Esophagus (tissue), 2 donors: ENCODE measurements at regions not wholly inside any gene's neighbourhood (a gene's known extent, or its start where the extent isn't known, plus 50 kb on each side); places are given as distances from the start of the nearest gene placed in this dataset.

Source experiments
- H3K27ac ChIP-seq, 2 donors: one replicate each; pipeline ENCODE4 v1.5.1; 2013; ENCODE audit warnings: low read depth in 2 of 2, mild to moderate bottlenecking in 2 of 2, inconsistent platforms in 1 of 2, low read length in 1 of 2, moderate library complexity in 1 of 2
- H3K27me3 ChIP-seq, 2 donors: one replicate each; pipeline ENCODE4 v1.6.1; 2013; ENCODE audit warnings: low read length in 2 of 2, control low read depth in 1 of 2, mild to moderate bottlenecking in 1 of 2; ENCODE audit not compliant: insufficient read depth in 2 of 2, control insufficient read depth in 1 of 2
- H3K36me3 ChIP-seq, 2 donors: one replicate each; pipeline ENCODE4 v1.6.1; 2013; ENCODE audit warnings: low read length in 1 of 2; ENCODE audit not compliant: control insufficient read depth in 2 of 2, insufficient read depth in 2 of 2
- H3K4me1 ChIP-seq, 2 donors: one replicate each; pipeline ENCODE4 v1.6.1; 2013; ENCODE audit warnings: low read length in 1 of 2; ENCODE audit not compliant: control insufficient read depth in 2 of 2, insufficient read depth in 2 of 2
- H3K4me3 ChIP-seq, 2 donors: one replicate each; pipeline ENCODE4 v1.5.1; 2013; ENCODE audit warnings: low read length in 2 of 2, mild to moderate bottlenecking in 2 of 2, low read depth in 1 of 2, moderate library complexity in 1 of 2
- H3K9me3 ChIP-seq, 2 donors: one replicate each; pipeline ENCODE4 v1.6.1; 2013; ENCODE audit warnings: mild to moderate bottlenecking in 2 of 2, low read depth in 1 of 2, low read length in 1 of 2, moderate library complexity in 1 of 2; ENCODE audit not compliant: control insufficient read depth in 2 of 2, insufficient read depth in 1 of 2
- WGBS, 2 donors: extraction: QIAGEN DNeasy Blood & Tissue Kit; methylation state at CpG; one replicate each; pipeline ENCODE4 v1.1.7; 2013; 5-methylcytosine and 5-hydroxymethylcytosine counted together
- donor health status: healthy with polysubstance abuse.
- donor health status: Bipolar disorder and iron deficiency.

- H3K27ac ChIP-seq: no peak overlapping the region
- 59 to 64% methylated on average over 3 of the region's 3 CpGs for WGBS, 2 donors
- H3K36me3 ChIP-seq: no peaks in the 10 kb centered on the region
- no peaks in the 10 kb centered on the region for H3K9me3 ChIP-seq
- no peaks in the 10 kb centered on the region for H3K27me3 ChIP-seq
- no peak overlapping the region for H3K4me3 ChIP-seq
- H3K4me1 ChIP-seq: no peaks in the 10 kb centered on the region
These were observed 236.1 kb downstream of the KIF20B start for GRCh38 chr10:89937494-89937893.

- Histone ChIP-seq H3K27me3 (no peaks in the 10 kb centered on the region), H3K4me1 (no peaks in the 10 kb centered on the region), H3K9me3 (no peaks in the 10 kb centered on the region), H3K36me3 (no peaks in the 10 kb centered on the region), H3K4me3 (no peak overlapping the region), H3K27ac (no peak overlapping the region)
- 46 to 70% methylated on average over 1 of the region's 1 CpG for WGBS, 2 donors
These were observed 238.7 kb downstream of the KIF20B start for GRCh38 chr10:89940076-89940475.

GRCh38 chr10:89942217-89942616 is 240.8 kb downstream of the KIF20B start:
- no peaks in the 10 kb centered on the region for H3K4me1 ChIP-seq
- H3K27ac ChIP-seq: no peak overlapping the region
- WGBS, 2 donors: 57 to 67% methylated on average over 1 of the region's 1 CpG
- no peaks in the 10 kb centered on the region for H3K27me3 ChIP-seq
- no peak overlapping the region for H3K4me3 ChIP-seq
- no peaks in the 10 kb centered on the region for H3K36me3 ChIP-seq
- no peaks in the 10 kb centered on the region for H3K9me3 ChIP-seq

GRCh38 chr10:89944138-89944537 is 242.7 kb downstream of the KIF20B start:
- H3K9me3 ChIP-seq: no peaks in the 10 kb centered on the region
- WGBS, 2 donors: 55 to 66% methylated on average over 1 of the region's 1 CpG
- H3K36me3 ChIP-seq: no peaks in the 10 kb centered on the region
- H3K4me3 ChIP-seq: no peak overlapping the region
- no peaks in the 10 kb centered on the region for H3K27me3 ChIP-seq
- no peak overlapping the region for H3K27ac ChIP-seq
- H3K4me1 ChIP-seq: no peaks in the 10 kb centered on the region

- no peaks in the 10 kb centered on the region for H3K4me1 ChIP-seq
- WGBS, 2 donors: 78 to 82% methylated on average over 3 of the region's 3 CpGs
- H3K9me3 ChIP-seq: no peaks in the 10 kb centered on the region
- H3K27ac ChIP-seq: no peak overlapping the region
- H3K27me3 ChIP-seq: no peaks in the 10 kb centered on the region
- H3K36me3 ChIP-seq: no peaks in the 10 kb centered on the region
- no peak overlapping the region for H3K4me3 ChIP-seq
These were observed 244.7 kb downstream of the KIF20B start for GRCh38 chr10:89946106-89946505.

GRCh38 chr10:89949496-89949895 is 248.1 kb downstream of the KIF20B start:
- Histone ChIP-seq H3K4me1 (no peaks in the 10 kb centered on the region), H3K4me3 (no peak overlapping the region), H3K9me3 (peaks cover 0 to 4% of the 10 kb centered on the region in 2 donors), H3K36me3 (no peaks in the 10 kb centered on the region), H3K27me3 (no peaks in the 10 kb centered on the region), H3K27ac (no peak overlapping the region)

GRCh38 chr10:89952325-89952724 is 250.9 kb downstream of the KIF20B start:
- H3K4me1 ChIP-seq: no peaks in the 10 kb centered on the region
- no peaks in the 10 kb centered on the region for H3K27me3 ChIP-seq
- no peak overlapping the region for H3K4me3 ChIP-seq
- WGBS, 2 donors: 89% methylated on average over 1 of the region's 1 CpG
- H3K9me3 ChIP-seq: peaks cover 0 to 4% of the 10 kb centered on the region in 2 donors
- H3K36me3 ChIP-seq: no peaks in the 10 kb centered on the region
- H3K27ac ChIP-seq: no peak overlapping the region

GRCh38 chr10:89952751-89953150 is 251.4 kb downstream of the KIF20B start:
- Histone ChIP-seq H3K27me3 (no peaks in the 10 kb centered on the region), H3K36me3 (no peaks in the 10 kb centered on the region), H3K9me3 (peaks cover 0 to 4% of the 10 kb centered on the region in 2 donors), H3K4me1 (no peaks in the 10 kb centered on the region), H3K4me3 (no peak overlapping the region), H3K27ac (no peak overlapping the region)

GRCh38 chr10:89954061-89954460 is 252.7 kb downstream of the KIF20B start:
- no peaks in the 10 kb centered on the region for H3K36me3 ChIP-seq
- H3K27ac ChIP-seq: no peak overlapping the region
- H3K9me3 ChIP-seq: peaks cover 0 to 4% of the 10 kb centered on the region in 2 donors
- no peaks in the 10 kb centered on the region for H3K27me3 ChIP-seq
- WGBS, 2 donors: 61 to 72% methylated on average over 3 of the region's 3 CpGs
- H3K4me1 ChIP-seq: no peaks in the 10 kb centered on the region
- H3K4me3 ChIP-seq: no peak overlapping the region

GRCh38 chr10:89954787-89955566 is 253.6 kb downstream of the KIF20B start:
- Histone ChIP-seq H3K9me3 (peaks cover 0 to 4% of the 10 kb centered on the region in 2 donors), H3K36me3 (no peaks in the 10 kb centered on the region), H3K4me3 (no peak overlapping the region), H3K4me1 (no peaks in the 10 kb centered on the region), H3K27me3 (no peaks in the 10 kb centered on the region), H3K27ac (no peak overlapping the region)
